Activated CD4-positive, alpha-beta T cell treated with anti-CD3 and anti-CD28 coated beads, Interleukin-2, amount 10 ng/mL, durations not matched to agents 24 days and 14 days (primary cell): ENCODE measurements at regions not wholly inside any gene's neighbourhood (a gene's known extent, or its start where the extent isn't known, plus 50 kb on each side); places are given as distances from the start of the nearest gene placed in this dataset.
"Not testable (repeated sequence)": the region's sequence is repeated elsewhere in the genome, so short reads cannot be mapped to it uniquely, and the experiment has no call there.

Experiments used
- DNase-seq: peaks from one replicate; pipeline ENCODE4 v3.0.0; 2022
- H3K27ac Mint-ChIP-seq: one replicate; pipeline ENCODE4 v1.8.0; 2022; ENCODE audit warnings: mild to moderate bottlenecking, mixed read lengths
- H3K27me3 Mint-ChIP-seq: one replicate; pipeline ENCODE4 v1.8.0; 2022; ENCODE audit warnings: mixed read lengths
- H3K36me3 Mint-ChIP-seq: one replicate; pipeline ENCODE4 v1.8.0; 2022; ENCODE audit warnings: low read depth, mild to moderate bottlenecking, mixed read lengths
- H3K4me1 Mint-ChIP-seq: one replicate; pipeline ENCODE4 v1.8.0; 2021; ENCODE audit warnings: mixed read lengths
- H3K4me3 Mint-ChIP-seq: one replicate; pipeline ENCODE4 v1.8.0; 2022; ENCODE audit warnings: mild to moderate bottlenecking, moderate library complexity, mixed read lengths
- H3K9me3 Mint-ChIP-seq: one replicate; pipeline ENCODE4 v1.8.0; 2021; ENCODE audit warnings: mixed read lengths
- intact Hi-C: fragments of 100-400 bp; cut with micrococcal nuclease; formaldehyde crosslinking; loops from one replicate; pipeline ENCODE4 v1.15.1; 2023

DNA sequence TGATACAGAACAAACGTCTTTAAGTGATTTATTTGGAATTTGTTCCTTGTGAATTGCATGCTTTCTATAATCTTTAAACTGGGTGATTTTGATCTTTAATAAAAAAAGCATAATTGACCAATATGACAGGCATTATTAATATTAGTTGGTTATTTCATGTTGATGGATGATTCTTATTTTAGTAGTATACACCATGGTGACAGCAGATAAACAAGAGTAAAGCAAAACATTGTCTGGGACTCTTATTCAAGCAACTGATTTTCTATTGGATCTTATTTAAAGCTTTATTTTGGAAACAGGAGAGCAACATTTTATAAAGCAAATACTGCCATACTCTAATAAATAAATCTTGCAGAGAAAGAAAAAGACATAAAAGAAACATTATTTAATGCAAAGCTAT lies 591.4 kb upstream of the GNPDA2 start:
- Mint-ChIP-seq H3K27ac (no peak overlapping the region), H3K9me3 (peaks cover 4% of the 10 kb centered on the region), H3K36me3 (no peaks in the 10 kb centered on the region), H3K27me3 (no peaks in the 10 kb centered on the region), H3K4me1 (no peaks in the 10 kb centered on the region), H3K4me3 (no peak overlapping the region)
- intact Hi-C loops = no loop called here
- no peak for DNase-seq

DNA sequence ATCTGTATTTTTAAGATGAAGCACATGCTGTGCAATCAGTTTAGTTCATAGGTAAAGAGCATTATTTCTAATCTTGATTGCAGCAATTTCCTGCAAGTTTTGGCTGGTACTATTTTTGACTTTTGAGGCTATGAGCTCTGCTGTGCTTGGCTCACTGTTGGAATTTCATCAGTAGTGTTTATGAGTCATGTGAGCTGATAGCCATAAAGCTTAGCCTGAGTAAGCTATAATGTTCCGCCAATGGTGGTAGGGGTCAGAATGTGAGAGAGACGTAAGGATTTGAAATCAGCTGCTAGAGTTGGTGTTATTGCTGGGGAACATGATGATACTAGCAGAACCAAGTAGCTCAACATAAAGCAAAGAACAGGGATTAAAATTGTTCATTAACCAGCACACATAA lies 590.9 kb upstream of the GNPDA2 start:
- Mint-ChIP-seq H3K9me3 (peaks cover 4% of the 10 kb centered on the region), H3K27me3 (no peaks in the 10 kb centered on the region), H3K27ac (no peak overlapping the region), H3K36me3 (no peaks in the 10 kb centered on the region), H3K4me3 (no peak overlapping the region), H3K4me1 (no peaks in the 10 kb centered on the region)
- no peak for DNase-seq
- intact Hi-C loops = no loop called here

DNA sequence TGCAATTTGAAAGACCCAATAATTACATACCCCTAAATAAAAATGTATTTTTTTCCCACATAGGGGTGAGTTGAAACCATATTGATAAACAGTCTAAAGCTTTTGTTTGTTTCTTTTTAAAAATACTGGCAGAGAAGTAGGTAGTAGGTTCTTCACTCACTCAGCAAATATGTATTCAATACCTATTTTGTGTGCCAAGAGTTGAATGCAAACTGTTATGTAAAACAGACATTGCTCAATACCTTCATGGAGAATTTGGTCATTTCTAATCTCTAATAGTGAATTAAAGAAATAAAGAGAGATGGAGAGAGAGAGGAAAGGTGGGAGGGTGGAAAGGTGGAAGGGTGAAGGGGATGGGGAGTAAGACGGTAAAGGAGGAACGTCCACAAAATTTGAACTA lies 589.9 kb upstream of the GNPDA2 start:
- no peak for DNase-seq
- peaks cover 4% of the 10 kb centered on the region for H3K9me3 Mint-ChIP-seq
- no peak overlapping the region for H3K27ac Mint-ChIP-seq
- no peaks in the 10 kb centered on the region for H3K36me3 Mint-ChIP-seq
- intact Hi-C loops = no loop called here
- H3K27me3 Mint-ChIP-seq = no peaks in the 10 kb centered on the region
- H3K4me1 Mint-ChIP-seq = no peaks in the 10 kb centered on the region
- no peak overlapping the region for H3K4me3 Mint-ChIP-seq

DNA sequence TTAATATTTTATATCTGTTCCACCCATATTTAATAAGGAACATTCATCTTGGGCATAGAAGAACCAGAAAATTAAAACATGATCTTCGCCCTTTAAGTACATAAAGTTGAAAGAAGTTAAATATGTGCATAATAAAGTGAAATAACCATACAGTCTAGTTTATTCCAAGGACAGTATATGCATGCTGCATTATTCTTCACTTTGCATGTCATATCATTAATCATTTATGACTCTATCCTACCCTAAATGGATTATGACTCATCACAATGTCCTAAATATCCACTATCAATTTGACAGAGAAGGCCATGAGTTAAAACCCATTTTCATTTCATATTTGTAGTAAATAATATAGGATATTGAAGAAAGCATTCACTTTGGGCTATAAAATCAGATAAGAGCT lies 576.5 kb upstream of the GNPDA2 start:
- no peak for DNase-seq
- intact Hi-C loops = no loop called here
- H3K27ac Mint-ChIP-seq = no peak overlapping the region
- H3K36me3 Mint-ChIP-seq = no peaks in the 10 kb centered on the region
- H3K27me3 Mint-ChIP-seq = no peaks in the 10 kb centered on the region
- H3K4me3 Mint-ChIP-seq = no peak overlapping the region
- H3K9me3 Mint-ChIP-seq = no peaks in the 10 kb centered on the region
- H3K4me1 Mint-ChIP-seq = no peaks in the 10 kb centered on the region

DNA sequence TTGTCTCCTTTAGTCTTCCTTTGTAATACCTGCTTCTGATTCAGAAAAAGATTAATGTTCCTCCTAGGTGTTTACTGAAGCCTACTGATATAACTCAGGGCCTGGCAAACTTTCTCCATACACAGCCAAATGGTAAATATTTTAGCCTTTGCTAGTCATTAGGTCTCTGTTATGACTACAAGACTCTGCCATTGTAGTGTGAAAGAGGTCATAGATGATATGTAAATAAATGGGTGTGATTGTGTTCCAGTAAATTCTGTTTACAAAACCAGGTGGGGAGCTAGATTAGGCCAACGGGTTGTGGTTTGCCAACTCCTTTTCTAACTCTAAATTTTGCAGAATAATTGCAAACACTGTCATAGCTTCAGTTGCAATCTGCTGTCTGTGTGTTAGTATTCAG lies 568.1 kb upstream of the GNPDA2 start:
- no peak for DNase-seq

DNA sequence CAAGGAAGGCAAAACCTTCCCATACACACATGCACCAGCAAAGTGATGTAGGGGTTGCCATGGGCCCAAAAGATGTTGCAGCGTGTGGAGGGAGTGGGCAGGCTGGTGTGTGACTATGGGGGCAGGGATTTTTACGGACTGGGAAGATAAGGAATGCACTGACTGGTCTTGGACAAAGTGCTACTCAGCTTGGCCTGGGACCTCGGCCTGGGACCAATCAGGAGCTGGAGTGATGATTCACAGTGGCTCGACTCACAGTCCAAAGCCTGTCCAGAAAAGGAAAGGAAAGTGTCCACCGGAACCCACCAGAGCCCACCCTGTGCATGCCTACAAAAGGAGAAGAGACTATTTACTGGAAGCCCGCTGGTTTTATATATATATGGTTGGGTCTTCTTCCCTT lies 567.0 kb upstream of the GNPDA2 start:
- Mint-ChIP-seq H3K27me3 (no peaks in the 10 kb centered on the region), H3K36me3 (no peaks in the 10 kb centered on the region), H3K27ac (no peak overlapping the region), H3K9me3 (peaks cover 3% of the 10 kb centered on the region), H3K4me1 (no peaks in the 10 kb centered on the region), H3K4me3 (no peak overlapping the region)
- intact Hi-C loops = no loop called here
- DNase-seq = no peak

More for the DNA sequence above, 568.1 kb upstream of the GNPDA2 start:
- H3K4me3 Mint-ChIP-seq = no peak overlapping the region
- intact Hi-C loops = no loop called here
- H3K27ac Mint-ChIP-seq = no peak overlapping the region
- H3K4me1 Mint-ChIP-seq = no peaks in the 10 kb centered on the region
- H3K27me3 Mint-ChIP-seq = no peaks in the 10 kb centered on the region
- H3K9me3 Mint-ChIP-seq = no peaks in the 10 kb centered on the region
- H3K36me3 Mint-ChIP-seq = no peaks in the 10 kb centered on the region

DNA sequence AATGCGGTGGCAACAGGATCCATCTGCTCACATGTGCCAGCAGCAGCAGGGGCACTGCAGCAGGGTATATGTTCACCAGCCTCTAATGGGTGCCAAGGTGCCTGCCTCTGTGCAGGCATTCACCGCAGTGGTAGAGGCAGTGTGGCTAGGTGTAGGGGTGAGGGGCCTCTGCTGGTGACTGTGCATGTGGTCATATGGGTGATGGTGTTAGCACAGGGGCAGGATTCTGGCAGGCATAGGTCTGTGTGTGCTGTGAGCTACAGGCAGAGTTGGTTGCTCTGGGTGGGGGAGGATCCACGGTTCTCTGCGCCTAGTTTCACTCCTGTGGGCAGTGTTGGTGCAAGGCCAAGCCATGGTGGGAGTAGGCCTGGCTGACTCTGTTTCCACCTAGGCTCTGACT lies 566.5 kb upstream of the GNPDA2 start:
- Mint-ChIP-seq H3K9me3 (peaks cover 3% of the 10 kb centered on the region), H3K27ac (no peak overlapping the region), H3K27me3 (no peaks in the 10 kb centered on the region), H3K4me3 (no peak overlapping the region), H3K4me1 (no peaks in the 10 kb centered on the region), H3K36me3 (no peaks in the 10 kb centered on the region)
- intact Hi-C loops = no loop called here
- DNase-seq = no peak

DNA sequence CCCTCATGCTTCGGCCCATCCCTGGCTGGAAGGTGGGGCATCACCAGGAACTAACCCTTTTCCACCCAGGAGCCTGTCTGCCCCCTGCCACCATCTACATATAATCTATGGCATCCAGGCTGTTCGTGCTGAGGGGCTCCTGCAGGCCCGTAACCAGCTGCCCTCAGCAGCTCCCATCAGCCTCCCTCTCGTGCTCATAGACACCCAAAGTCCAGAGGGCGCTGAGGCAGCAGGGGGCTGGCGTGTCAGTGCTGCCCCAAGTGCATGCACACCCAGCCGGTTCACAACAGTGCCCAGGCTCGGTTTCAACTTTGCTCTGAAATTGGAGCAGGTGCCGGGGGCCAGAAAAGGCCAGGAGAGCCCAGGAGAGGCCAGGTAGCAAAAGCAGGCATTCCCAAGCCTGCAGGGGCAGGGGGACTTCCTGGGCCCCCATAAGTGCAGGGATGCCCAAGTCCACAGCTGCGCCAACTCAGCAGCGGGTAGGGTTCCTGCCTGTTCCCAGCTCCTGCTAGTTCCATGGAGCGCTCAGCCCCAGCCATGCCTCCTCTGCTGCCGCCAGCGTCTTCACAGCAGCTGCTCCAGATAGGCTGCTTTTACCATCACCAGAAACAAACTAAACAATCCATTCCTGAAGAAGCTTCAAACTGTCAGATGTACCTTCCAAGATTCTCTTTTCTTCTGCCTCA lies 558.2 kb upstream of the GNPDA2 start:
- H3K36me3 Mint-ChIP-seq = no peaks in the 10 kb centered on the region
- peaks cover 8% of the 10 kb centered on the region for H3K9me3 Mint-ChIP-seq
- intact Hi-C loops = no loop called here
- H3K27ac Mint-ChIP-seq = no peak overlapping the region
- no peaks in the 10 kb centered on the region for H3K4me1 Mint-ChIP-seq
- no peak overlapping the region for H3K4me3 Mint-ChIP-seq
- no peaks in the 10 kb centered on the region for H3K27me3 Mint-ChIP-seq
- no peak for DNase-seq

DNA sequence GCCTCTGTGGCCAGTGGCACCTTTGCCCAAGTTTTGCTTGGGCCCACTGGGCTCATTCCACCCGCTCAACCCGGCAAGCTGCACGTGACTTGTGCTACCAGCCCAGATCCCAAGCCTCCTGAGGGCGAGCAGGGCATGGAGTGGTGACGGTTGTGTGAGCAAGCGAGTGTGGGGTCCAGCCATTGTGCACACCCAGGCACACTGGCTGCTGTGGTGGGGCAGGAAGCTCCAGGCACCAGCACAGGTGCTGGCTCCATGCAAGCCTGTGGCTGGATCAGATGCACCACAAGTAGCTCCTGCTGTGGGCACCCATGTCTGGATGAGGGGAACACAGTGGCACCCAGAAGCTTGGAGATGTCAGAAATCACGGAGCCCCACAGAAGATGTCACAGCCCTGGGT lies 557.0 kb upstream of the GNPDA2 start:
- no peaks in the 10 kb centered on the region for H3K27me3 Mint-ChIP-seq
- H3K4me3 Mint-ChIP-seq = no peak overlapping the region
- no peaks in the 10 kb centered on the region for H3K4me1 Mint-ChIP-seq
- no peak overlapping the region for H3K27ac Mint-ChIP-seq
- H3K9me3 Mint-ChIP-seq = peaks cover 5% of the 10 kb centered on the region
- intact Hi-C loops = no loop called here
- H3K36me3 Mint-ChIP-seq = no peaks in the 10 kb centered on the region
- DNase-seq = no peak

DNA sequence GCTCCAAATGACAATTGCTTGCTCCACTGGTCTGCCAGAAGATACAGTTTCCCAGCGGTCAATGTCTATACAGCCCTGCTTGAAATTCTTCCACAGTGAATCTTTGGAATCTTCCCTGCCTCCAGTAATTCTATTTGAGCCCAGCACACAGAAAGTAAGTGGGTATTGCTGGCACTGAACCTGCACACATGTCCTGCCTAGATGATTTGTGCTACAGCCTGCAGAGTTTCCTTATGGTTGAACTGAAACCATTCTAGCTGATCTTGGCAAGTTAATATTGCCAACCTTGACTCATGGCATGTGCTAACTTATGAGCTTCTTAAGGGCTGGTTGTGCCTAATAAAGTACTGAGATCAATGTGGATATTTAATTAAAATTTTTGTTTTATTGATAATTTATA lies 553.8 kb upstream of the GNPDA2 start:
- DNase-seq = no peak
- no peaks in the 10 kb centered on the region for H3K4me1 Mint-ChIP-seq
- no peaks in the 10 kb centered on the region for H3K36me3 Mint-ChIP-seq
- no peak overlapping the region for H3K4me3 Mint-ChIP-seq
- no peak overlapping the region for H3K27ac Mint-ChIP-seq
- intact Hi-C loops = no loop called here
- no peaks in the 10 kb centered on the region for H3K9me3 Mint-ChIP-seq
- no peaks in the 10 kb centered on the region for H3K27me3 Mint-ChIP-seq

DNA sequence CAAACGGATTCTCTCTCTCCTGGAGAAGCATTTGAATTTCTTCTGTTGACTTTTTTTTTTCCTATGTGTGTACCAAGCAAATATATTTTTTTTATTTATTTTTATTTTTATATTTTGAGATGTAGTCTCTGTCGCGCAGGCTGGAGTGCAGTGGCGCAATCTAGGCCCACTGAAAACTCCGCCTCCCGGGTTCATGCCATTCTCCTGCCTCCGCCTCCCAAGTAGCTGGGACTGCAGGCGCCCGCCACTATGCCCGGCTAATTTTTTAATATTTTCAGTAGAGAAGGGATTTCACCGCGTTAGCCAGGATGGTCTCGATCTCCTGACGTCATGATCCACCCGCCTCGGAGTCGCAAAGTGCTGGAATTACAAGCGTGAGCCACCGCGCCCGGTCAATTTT lies 549.5 kb upstream of the GNPDA2 start:
- Mint-ChIP-seq H3K4me3 (no peak overlapping the region), H3K27me3 (no peaks in the 10 kb centered on the region), H3K4me1 (no peaks in the 10 kb centered on the region), H3K36me3 (no peaks in the 10 kb centered on the region), H3K9me3 (no peaks in the 10 kb centered on the region), H3K27ac (no peak overlapping the region)
- no peak for DNase-seq
- intact Hi-C loops = no loop called here

DNA sequence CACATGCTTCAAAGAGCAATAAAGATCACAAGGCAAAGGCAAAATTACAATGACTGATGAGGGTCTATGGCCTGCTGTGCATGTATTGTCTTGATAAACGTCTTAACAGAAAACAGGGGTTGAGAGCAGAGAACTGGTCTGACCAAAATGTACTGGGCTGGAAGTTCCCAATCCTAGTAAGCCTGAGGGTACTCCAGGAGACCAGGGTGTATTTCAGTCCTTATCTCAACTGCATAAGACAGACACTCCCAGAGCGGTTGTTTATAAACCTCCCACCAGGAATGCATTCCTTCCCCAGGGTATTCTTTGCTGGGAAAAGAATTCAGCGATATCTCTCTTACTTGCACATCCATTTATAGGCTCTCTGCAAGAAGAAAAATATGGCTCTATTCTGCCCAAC lies 521.8 kb upstream of the GNPDA2 start:
- H3K4me3 Mint-ChIP-seq, H3K27ac Mint-ChIP-seq, H3K36me3 Mint-ChIP-seq, H3K4me1 Mint-ChIP-seq, H3K27me3 Mint-ChIP-seq, intact Hi-C loops, DNase-seq, H3K9me3 Mint-ChIP-seq: not testable (repeated sequence)

DNA sequence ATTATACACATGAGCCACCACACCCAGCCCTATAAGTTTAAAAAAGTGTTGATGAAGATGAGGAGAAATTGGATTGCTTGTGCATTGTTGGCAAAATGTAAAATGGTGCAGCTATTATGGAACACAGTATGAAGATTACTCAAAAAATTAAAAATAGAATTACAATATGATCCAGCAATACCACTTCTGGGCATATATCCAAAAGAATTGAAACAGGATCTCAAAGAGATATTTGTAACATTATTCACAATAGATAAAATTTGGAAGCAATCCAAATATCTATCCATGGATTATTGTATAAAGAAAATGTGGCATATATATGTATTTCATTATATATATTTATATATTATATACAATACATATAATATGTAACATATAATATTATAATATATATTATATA lies 515.6 kb upstream of the GNPDA2 start:
- H3K27me3 Mint-ChIP-seq = no peaks in the 10 kb centered on the region
- intact Hi-C loops = no loop called here
- DNase-seq = no peak
- no peaks in the 10 kb centered on the region for H3K9me3 Mint-ChIP-seq
- no peak overlapping the region for H3K4me3 Mint-ChIP-seq
- no peaks in the 10 kb centered on the region for H3K36me3 Mint-ChIP-seq
- H3K4me1 Mint-ChIP-seq = no peaks in the 10 kb centered on the region
- no peak overlapping the region for H3K27ac Mint-ChIP-seq

DNA sequence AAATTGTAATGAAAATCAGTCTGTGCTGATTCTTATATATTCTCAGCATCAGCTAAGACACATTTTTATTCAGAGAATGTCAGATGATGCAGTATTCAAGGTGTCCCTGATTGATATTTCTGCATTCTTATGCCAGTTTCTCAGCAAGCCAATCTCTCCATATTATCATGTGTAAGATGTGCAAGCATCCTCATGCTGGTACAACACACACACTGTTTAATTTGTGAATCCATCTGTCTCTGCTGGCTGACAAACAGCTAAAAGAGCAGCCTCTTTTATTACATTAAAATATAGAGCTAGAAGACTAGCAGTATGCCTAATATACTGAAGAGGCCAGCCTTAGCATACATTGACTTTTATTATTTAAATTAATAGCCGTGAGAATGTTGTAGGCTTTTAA lies 502.9 kb upstream of the GNPDA2 start:
- H3K4me3 Mint-ChIP-seq = no peak overlapping the region
- no peaks in the 10 kb centered on the region for H3K9me3 Mint-ChIP-seq
- no peaks in the 10 kb centered on the region for H3K36me3 Mint-ChIP-seq
- H3K27ac Mint-ChIP-seq = no peak overlapping the region
- intact Hi-C loops = no loop called here
- H3K27me3 Mint-ChIP-seq = no peaks in the 10 kb centered on the region
- DNase-seq = no peak
- no peaks in the 10 kb centered on the region for H3K4me1 Mint-ChIP-seq

DNA sequence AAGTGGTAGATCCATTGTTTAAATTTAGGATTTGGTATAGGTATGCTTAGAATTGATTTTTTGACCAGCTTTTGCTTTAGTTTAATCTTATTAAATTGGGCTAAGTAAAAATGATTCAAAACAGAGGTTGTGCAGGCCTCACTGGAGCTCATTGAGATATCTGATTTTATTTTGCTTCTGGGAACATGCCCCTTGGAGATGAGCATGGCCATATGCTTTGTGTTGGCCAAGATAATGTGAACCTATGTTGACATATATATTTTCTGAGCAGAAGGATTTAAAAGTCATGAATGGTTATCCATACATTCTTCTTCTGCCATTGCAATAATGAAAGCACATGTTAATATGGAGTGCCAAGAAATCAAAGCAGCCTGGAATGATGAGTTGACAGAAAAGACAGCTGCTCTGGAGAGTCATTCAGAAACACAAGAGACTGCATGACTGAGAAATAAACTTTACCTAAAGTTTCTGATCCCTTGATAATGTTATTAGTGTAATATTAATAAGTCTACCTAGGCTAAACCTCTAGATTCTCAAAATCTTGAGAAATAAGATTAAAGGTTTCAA lies 489.7 kb upstream of the GNPDA2 start:
- H3K27ac Mint-ChIP-seq = no peak overlapping the region
- intact Hi-C loops = no loop called here
- H3K36me3 Mint-ChIP-seq = no peaks in the 10 kb centered on the region
- H3K27me3 Mint-ChIP-seq = no peaks in the 10 kb centered on the region
- H3K9me3 Mint-ChIP-seq = no peaks in the 10 kb centered on the region
- no peaks in the 10 kb centered on the region for H3K4me1 Mint-ChIP-seq
- no peak overlapping the region for H3K4me3 Mint-ChIP-seq
- no peak for DNase-seq
